Endothelial cell of umbilical vein (primary cell): ENCODE measurements at regions not wholly inside any gene's neighbourhood (a gene's known extent, or its start where the extent isn't known, plus 50 kb on each side); places are given as distances from the start of the nearest gene placed in this dataset.
"Not testable (repeated sequence)": the region's sequence is repeated elsewhere in the genome, so short reads cannot be mapped to it uniquely, and the experiment has no call there.

ENCODE experiments used
- BruUV-seq: library from RNA; stranded (reverse); fragments of 400-500 nt; replicated peaks from 2 replicates; lab custom pipeline; 2021; lab: Mats Ljungman, UMichigan
- CTCF ChIA-PET: fragments of 300-600, 350-600 bp; sonication (Branson Sonifier 250); formaldehyde crosslinking; loops from one replicate; lab custom pipeline; 2021; ENCODE audit warnings: antibody characterized with exemption, inconsistent platforms; lab: Charles Lee
- POLR2A ChIA-PET: fragments of 300-600, 350-600 bp; sonication (Branson Sonifier 250); formaldehyde crosslinking; loops from one replicate; lab custom pipeline; 2021; ENCODE audit warnings: antibody characterized with exemption, inconsistent platforms; lab: Charles Lee
- DNase-seq: peaks from one replicate; pipeline ENCODE4 v3.0.0-alpha.2; 2011; ENCODE audit warnings: low read depth, low spot score
- FAIRE-seq: peaks from 2 replicates; lab custom pipeline; 2011; peaks lifted over from hg19 to GRCh38; lab: Jason Lieb, UNC
- H2AFZ ChIP-seq: 2 replicates; pipeline ENCODE4 v1.6.0; 2012; ENCODE audit warnings: low read depth, low read length, control low read depth, inconsistent platforms
- H3K27ac ChIP-seq: 2 replicates; pipeline ENCODE4 v1.5.1; 2011; ENCODE audit warnings: low read depth, mild to moderate bottlenecking, control low read depth, low read length, moderate library complexity; ENCODE audit not compliant: insufficient read depth
- H3K27me3 ChIP-seq, 2 experiments: 2 replicates each; pipeline versions ENCODE4 v1.6.0 to v1.6.1; 2011; ENCODE audit warnings: low read length in 2 of 2, mixed read lengths in 1 of 2; ENCODE audit not compliant: control insufficient read depth in 2 of 2, insufficient read depth in 2 of 2
- H3K36me3 ChIP-seq, 2 experiments: 2 replicates in 1 of 2; 3 replicates in 1 of 2; pipeline ENCODE4 v1.5.1; 2011; ENCODE audit warnings: low read length in 2 of 2, mild to moderate bottlenecking in 1 of 2, moderate library complexity in 1 of 2; ENCODE audit not compliant: control insufficient read depth in 2 of 2, insufficient read depth in 2 of 2; ENCODE audit errors: extremely low read depth in 1 of 2
- H3K4me1 ChIP-seq: 3 replicates; pipeline ENCODE4 v1.5.1; 2011; ENCODE audit warnings: mild to moderate bottlenecking, low read length; ENCODE audit not compliant: control insufficient read depth, insufficient read depth; ENCODE audit errors: extremely low read depth
- H3K4me2 ChIP-seq: 2 replicates; pipeline ENCODE4 v1.6.1; 2011; ENCODE audit warnings: low read length, control low read depth, mixed read lengths; ENCODE audit not compliant: insufficient read depth
- H3K4me3 ChIP-seq, 3 experiments: fragments of 200-600 bp in 1 of 3; sonication (generic), shearing (Covaris generic) in 1 of 3; replicated peaks in 1 of 3; 2 replicates each; pipeline ENCODE4 v1.5.1; 2011 to 2016; ENCODE audit warnings: control low read depth in 3 of 3, low read length in 3 of 3, mild to moderate bottlenecking in 2 of 3, inconsistent platforms in 1 of 3, low read depth in 1 of 3, moderate library complexity in 1 of 3; ENCODE audit not compliant: insufficient read depth in 1 of 3
- H3K79me2 ChIP-seq: 2 replicates; pipeline ENCODE4 v1.6.0; 2012; ENCODE audit warnings: low read length, inconsistent platforms; ENCODE audit not compliant: control insufficient read depth, insufficient read depth
- H3K9ac ChIP-seq: replicated peaks from 2 replicates; pipeline ENCODE3; 2011; ENCODE audit warnings: low read length, control low read depth; ENCODE audit not compliant: insufficient read depth; ENCODE audit errors: extremely low read depth
- H3K9me1 ChIP-seq: replicated peaks from 3 replicates; pipeline ENCODE4 v1.6.0; 2011; ENCODE audit warnings: mild to moderate bottlenecking, low read length; ENCODE audit not compliant: control insufficient read depth, insufficient read depth; ENCODE audit errors: extremely low read depth
- H3K9me3 ChIP-seq: replicated peaks from 2 replicates; pipeline ENCODE4 v1.5.1; 2012; ENCODE audit warnings: low read length, inconsistent platforms; ENCODE audit not compliant: control insufficient read depth, insufficient read depth
- H4K20me1 ChIP-seq: replicated peaks from 2 replicates; pipeline ENCODE3; 2011; ENCODE audit warnings: mild to moderate bottlenecking, low read length; ENCODE audit not compliant: control insufficient read depth, insufficient read depth; ENCODE audit errors: extremely low read depth
- dilution Hi-C: fragments of 300-500 bp; cut with MboI; formaldehyde crosslinking; loops from one replicate; pipeline ENCODE4 v1.15.0; 2019; ENCODE audit warnings: low sequenced_read_pairs; ENCODE audit not compliant: extremely low pct_ligation_motif_present
- intact Hi-C: fragments of 100-400 bp; cut with micrococcal nuclease; formaldehyde crosslinking; loops from one replicate; pipeline ENCODE4 v1.10.0; 2022
- TF ChIP-seq, protein P1 (sequence below), 2 donors: IDR thresholded peaks; 1 replicate in 1 of 2; 2 replicates in 1 of 2; pipeline ENCODE4 v1.5.1; 2011; ENCODE audit warnings: low read length in 2 of 2, mild to moderate bottlenecking in 2 of 2, moderate library complexity in 2 of 2, control low read depth in 1 of 2, inconsistent platforms in 1 of 2, low read depth in 1 of 2; ENCODE audit not compliant: insufficient read depth in 1 of 2; ENCODE audit errors: extremely low read depth in 1 of 2

DNA sequence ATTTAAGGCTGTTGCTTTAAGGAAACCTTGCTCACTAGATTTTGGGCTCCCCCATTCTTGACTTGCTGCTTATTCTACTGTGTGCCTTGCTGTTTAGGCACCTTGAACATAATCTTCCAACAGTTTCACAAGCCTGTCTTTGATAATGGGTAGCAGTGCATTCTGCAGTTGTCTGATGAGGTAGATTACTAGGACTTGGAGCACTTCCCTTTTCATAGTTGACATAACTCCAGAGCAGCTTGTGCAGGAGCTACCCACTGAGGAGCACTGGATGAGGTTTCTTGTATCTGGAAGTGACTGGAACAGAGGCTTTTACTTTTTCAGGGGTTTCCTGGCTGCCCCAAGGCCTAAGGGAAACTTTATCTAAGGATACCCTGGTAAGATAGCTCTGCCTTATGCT, 73.0 kb upstream of the AGTPBP1 start:
- H3K27me3 ChIP-seq, FAIRE-seq, BruUV-seq, dilution Hi-C loops, DNase-seq, H3K9ac ChIP-seq, H3K79me2 ChIP-seq, H3K36me3 ChIP-seq, H3K27ac ChIP-seq, H3K4me1 ChIP-seq, H3K9me1 ChIP-seq, H4K20me1 ChIP-seq, H2AFZ ChIP-seq, POLR2A ChIA-PET, H3K4me2 ChIP-seq, H3K4me3 ChIP-seq, H3K9me3 ChIP-seq, CTCF ChIA-PET: not testable (repeated sequence)
- intact Hi-C loops: loop anchor here (10.0 kb wide), 1 partner anchor 390 kb away; no protein-coding TSS in a partner anchor

DNA sequence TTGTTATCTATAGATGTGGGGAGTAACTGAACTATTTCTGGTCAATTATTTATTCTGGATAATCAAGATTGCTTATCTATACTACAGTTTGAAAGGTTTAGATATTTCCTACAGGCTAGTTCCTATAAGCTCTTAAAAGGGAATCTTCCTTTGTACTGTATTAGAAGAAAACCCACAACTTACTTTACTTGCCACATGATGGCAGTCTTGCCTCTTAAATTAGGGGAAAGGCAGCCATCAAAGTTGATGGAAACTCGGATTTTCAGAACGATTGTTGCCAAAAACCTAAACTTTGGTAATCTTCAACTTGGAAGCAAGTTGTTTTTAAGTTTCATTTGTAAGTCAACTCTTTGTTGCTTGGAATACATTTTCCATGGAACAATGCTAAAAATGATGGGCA, 77.2 kb upstream of the AGTPBP1 start:
- H3K4me1 ChIP-seq, H4K20me1 ChIP-seq, H3K4me2 ChIP-seq, dilution Hi-C loops, BruUV-seq, H3K9me1 ChIP-seq, POLR2A ChIA-PET, H3K9me3 ChIP-seq, H3K36me3 ChIP-seq, H3K4me3 ChIP-seq, H3K27me3 ChIP-seq, H3K79me2 ChIP-seq, H2AFZ ChIP-seq, H3K9ac ChIP-seq, H3K27ac ChIP-seq: not testable (repeated sequence)
- CTCF ChIA-PET: interaction anchor here (0.8 to 2.5 kb wide), 5 partner anchors 13 to 383 kb away, joined by 3 to 25 read pairs (median 4); no protein-coding TSS in a partner anchor
- DNase-seq (peak; percentile 4), FAIRE-seq (peak; percentile 96)
- TF ChIP-seq, protein P1, sequence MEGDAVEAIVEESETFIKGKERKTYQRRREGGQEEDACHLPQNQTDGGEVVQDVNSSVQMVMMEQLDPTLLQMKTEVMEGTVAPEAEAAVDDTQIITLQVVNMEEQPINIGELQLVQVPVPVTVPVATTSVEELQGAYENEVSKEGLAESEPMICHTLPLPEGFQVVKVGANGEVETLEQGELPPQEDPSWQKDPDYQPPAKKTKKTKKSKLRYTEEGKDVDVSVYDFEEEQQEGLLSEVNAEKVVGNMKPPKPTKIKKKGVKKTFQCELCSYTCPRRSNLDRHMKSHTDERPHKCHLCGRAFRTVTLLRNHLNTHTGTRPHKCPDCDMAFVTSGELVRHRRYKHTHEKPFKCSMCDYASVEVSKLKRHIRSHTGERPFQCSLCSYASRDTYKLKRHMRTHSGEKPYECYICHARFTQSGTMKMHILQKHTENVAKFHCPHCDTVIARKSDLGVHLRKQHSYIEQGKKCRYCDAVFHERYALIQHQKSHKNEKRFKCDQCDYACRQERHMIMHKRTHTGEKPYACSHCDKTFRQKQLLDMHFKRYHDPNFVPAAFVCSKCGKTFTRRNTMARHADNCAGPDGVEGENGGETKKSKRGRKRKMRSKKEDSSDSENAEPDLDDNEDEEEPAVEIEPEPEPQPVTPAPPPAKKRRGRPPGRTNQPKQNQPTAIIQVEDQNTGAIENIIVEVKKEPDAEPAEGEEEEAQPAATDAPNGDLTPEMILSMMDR (IDR thresholded peaks at IDR 0.05; ENCODE audit: extremely low read depth in 1 of 2, insufficient read depth in 1 of 2, low read depth in 1 of 2, low read length in 2 of 2): peak in 1 of 2 donors; percentile 8
- intact Hi-C loops: loop anchor here (1.0 to 10.0 kb wide), 2 partner anchors 81 to 386 kb away; no protein-coding TSS in a partner anchor

DNA sequence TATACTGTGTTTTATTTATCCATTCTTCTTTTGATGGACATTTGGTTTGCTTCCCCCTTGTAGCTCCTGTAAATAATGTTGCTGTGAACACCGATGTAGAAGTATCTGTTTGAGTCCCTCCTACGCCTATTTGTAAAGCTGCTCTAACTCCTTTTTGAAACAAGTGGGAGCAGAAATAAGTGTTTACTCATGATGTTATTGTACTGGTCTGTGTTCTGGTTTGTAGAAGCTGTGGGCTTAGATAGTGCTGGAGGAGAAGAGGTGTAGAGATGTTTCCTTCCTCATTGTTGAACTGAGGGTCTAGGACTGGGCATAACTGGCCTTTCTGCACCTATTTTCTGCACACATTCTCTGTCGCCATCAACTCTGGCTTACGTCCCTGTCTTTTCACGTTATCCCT, 78.8 kb upstream of the AGTPBP1 start:
- H3K36me3 ChIP-seq, H4K20me1 ChIP-seq, intact Hi-C loops, H3K9me3 ChIP-seq, H3K4me1 ChIP-seq, BruUV-seq, H3K4me3 ChIP-seq, H2AFZ ChIP-seq, H3K9ac ChIP-seq, H3K27me3 ChIP-seq, H3K27ac ChIP-seq, DNase-seq, FAIRE-seq, H3K79me2 ChIP-seq, H3K9me1 ChIP-seq, H3K4me2 ChIP-seq, dilution Hi-C loops, POLR2A ChIA-PET: not testable (repeated sequence)
- CTCF ChIA-PET: interaction anchor here (1.4 kb wide), 1 partner anchor 79 kb away, joined by 4 read pairs; no protein-coding TSS in a partner anchor
